ENCODE measurements at regions not wholly inside any gene's neighbourhood (a gene's known extent, or its start where the extent isn't known, plus 50 kb on each side); places are given as distances from the start of the nearest gene placed in this dataset.

GRCh38 chr5:4541334-4541733, 598.8 kb upstream of the ADAMTS16 start:
- DNase-seq = no peak

GRCh38 chr5:4542145-4542778, 597.9 kb upstream of the ADAMTS16 start:
- DNase-seq = no peak

- DNase-seq = no peak
Measured at GRCh38 chr5:4544049-4544670, 596.0 kb upstream of the ADAMTS16 start.

GRCh38 chr5:4547547-4547946, 592.6 kb upstream of the ADAMTS16 start:
- no peak for DNase-seq

- DNase-seq = no peak
Measured at GRCh38 chr5:4548341-4548740, 591.8 kb upstream of the ADAMTS16 start.

GRCh38 chr5:4549351-4549750, 590.8 kb upstream of the ADAMTS16 start:
- DNase-seq = no peak

GRCh38 chr5:4551034-4551433, 589.1 kb upstream of the ADAMTS16 start:
- DNase-seq = peak in 1 of 3 experiments; percentile 75

- no peak for DNase-seq
Measured at GRCh38 chr5:4553130-4553529, 587.0 kb upstream of the ADAMTS16 start.

GRCh38 chr5:4553978-4554377, 586.2 kb upstream of the ADAMTS16 start:
- DNase-seq = peak in 1 of 3 experiments; percentile 81

- DNase-seq = no peak
Measured at GRCh38 chr5:4555725-4556285, 584.3 kb upstream of the ADAMTS16 start.

GRCh38 chr5:4561403-4561802, 578.7 kb upstream of the ADAMTS16 start:
- no peak for DNase-seq

GRCh38 chr5:4563400-4563799, 576.7 kb upstream of the ADAMTS16 start:
- peak; percentile 10 to 50 (median 22) for DNase-seq

- no peak for DNase-seq
Measured at GRCh38 chr5:4570047-4570995, 569.8 kb upstream of the ADAMTS16 start.

- no peak for DNase-seq
Measured at GRCh38 chr5:4571248-4571948, 568.7 kb upstream of the ADAMTS16 start.

GRCh38 chr5:4572311-4573100, 567.6 kb upstream of the ADAMTS16 start:
- DNase-seq = no peak

- DNase-seq = no peak
Measured at GRCh38 chr5:4575608-4576007, 564.5 kb upstream of the ADAMTS16 start.

GRCh38 chr5:4576161-4576748, 563.9 kb upstream of the ADAMTS16 start:
- DNase-seq = no peak

- peak in 1 of 3 experiments; percentile 19 for DNase-seq
Measured at GRCh38 chr5:4576908-4577307, 563.2 kb upstream of the ADAMTS16 start.

GRCh38 chr5:4579679-4580078, 560.5 kb upstream of the ADAMTS16 start:
- DNase-seq = no peak

- DNase-seq = no peak
Measured at GRCh38 chr5:4580772-4581171, 559.4 kb upstream of the ADAMTS16 start.

GRCh38 chr5:4581289-4581688, 558.8 kb upstream of the ADAMTS16 start:
- DNase-seq = peak in 1 of 3 experiments; percentile 11

Data from NCI-H1417 (cell line).